Activated T-cell treated with anti-CD3 and anti-CD28 coated beads, Interleukin-2, amount 50 U/mL, for 4 hours (primary cell): ENCODE measurements at regions not wholly inside any gene's neighbourhood (a gene's known extent, or its start where the extent isn't known, plus 50 kb on each side); places are given as distances from the start of the nearest gene placed in this dataset.
A peak's percentile ranks its signal among the peaks of the same experiment; 100 is the strongest.

ENCODE experiments used
- ATAC-seq, 2 donors: fragments of 200-7000 bp; cut with Tn5 transposase; one replicate each; pipeline ENCODE4 v1.10.0; 2021
- DNase-seq: peaks from one replicate; pipeline ENCODE4 v3.0.0-alpha.2; 2020
- H3K27me3 Mint-ChIP-seq: one replicate; pipeline ENCODE4 v1.8.0; 2021; ENCODE audit warnings: low read depth, mixed read lengths
- H3K36me3 Mint-ChIP-seq: one replicate; pipeline ENCODE4 v1.8.0; 2022; ENCODE audit warnings: mixed read lengths; ENCODE audit not compliant: insufficient read depth
- H3K4me1 Mint-ChIP-seq: one replicate; pipeline ENCODE4 v1.8.0; 2021; ENCODE audit warnings: low read depth, mixed read lengths
- H3K4me3 Mint-ChIP-seq: one replicate; pipeline ENCODE4 v1.8.0; 2021; ENCODE audit warnings: mild to moderate bottlenecking, moderate library complexity, mixed read lengths
- H3K9me3 Mint-ChIP-seq: one replicate; pipeline ENCODE4 v1.8.0; 2021; ENCODE audit warnings: mixed read lengths

- no peak for ATAC-seq
- Mint-ChIP-seq H3K36me3 (no peaks in the 10 kb centered on the region), H3K9me3 (no peaks in the 10 kb centered on the region), H3K4me1 (no peaks in the 10 kb centered on the region), H3K27me3 (peaks cover 19% of the 10 kb centered on the region), H3K4me3 (no peak overlapping the region)
- DNase-seq = no peak
Measured at GRCh38 chr10:8752146-8752843, 697.8 kb downstream of the GATA3 start.

DNA sequence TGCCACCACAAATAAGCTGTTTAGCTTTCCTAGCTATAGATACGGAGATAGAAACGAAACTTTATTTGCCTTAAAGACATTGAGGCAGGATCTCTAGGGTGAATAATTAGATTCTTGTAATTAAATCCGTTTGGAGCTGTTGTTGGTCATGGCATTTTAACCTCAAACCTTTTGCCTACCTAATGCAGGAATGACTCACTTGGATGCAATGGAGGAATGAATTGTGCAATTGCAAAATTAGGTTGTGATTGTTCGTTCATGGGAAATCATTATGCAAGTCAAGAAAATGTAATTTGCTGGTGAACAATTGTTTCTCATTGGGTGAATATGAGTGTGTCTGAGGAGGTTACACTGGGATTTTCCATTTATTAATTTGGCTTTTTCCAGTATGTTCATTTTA lies 703.5 kb downstream of the GATA3 start:
- H3K36me3 Mint-ChIP-seq = no peaks in the 10 kb centered on the region

GRCh38 chr10:8766899-8767298 lies 712.4 kb downstream of the GATA3 start:
- H3K4me1 Mint-ChIP-seq = peaks cover 2% of the 10 kb centered on the region
- no peak overlapping the region for H3K4me3 Mint-ChIP-seq
- no peaks in the 10 kb centered on the region for H3K27me3 Mint-ChIP-seq
- H3K36me3 Mint-ChIP-seq = no peaks in the 10 kb centered on the region
- DNase-seq (no peak), ATAC-seq (no peak)
- H3K9me3 Mint-ChIP-seq = no peaks in the 10 kb centered on the region

More for the DNA sequence above, 703.5 kb downstream of the GATA3 start:
- DNase-seq = no peak
- Mint-ChIP-seq H3K4me1 (no peaks in the 10 kb centered on the region), H3K4me3 (no peak overlapping the region), H3K9me3 (no peaks in the 10 kb centered on the region), H3K27me3 (peaks cover 13% of the 10 kb centered on the region)
- no peak for ATAC-seq

GRCh38 chr10:8767591-8767990 lies 713.1 kb downstream of the GATA3 start:
- Mint-ChIP-seq H3K36me3 (no peaks in the 10 kb centered on the region), H3K4me3 (no peak overlapping the region), H3K4me1 (peaks cover 2% of the 10 kb centered on the region), H3K9me3 (no peaks in the 10 kb centered on the region), H3K27me3 (no peaks in the 10 kb centered on the region)
- DNase-seq (no peak), ATAC-seq (no peak)

DNA sequence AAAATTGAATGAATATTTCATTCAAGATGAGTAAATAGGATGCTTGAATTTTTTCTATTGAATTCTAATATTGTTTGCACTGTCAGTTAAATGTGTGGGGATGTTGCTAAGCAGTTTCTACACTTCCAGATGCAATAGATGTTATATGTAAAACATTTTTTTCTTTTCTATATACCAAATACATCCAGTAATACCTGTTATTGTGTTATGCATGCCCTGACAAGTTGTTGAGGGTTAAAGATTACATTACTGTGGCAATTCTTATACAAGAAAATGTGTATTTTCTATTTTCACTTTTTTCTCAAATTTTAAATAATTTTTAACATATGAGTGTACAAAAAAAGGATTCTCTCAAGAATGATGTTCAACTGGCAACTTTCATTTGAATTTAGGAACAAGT lies 713.9 kb downstream of the GATA3 start:
- H3K27me3 Mint-ChIP-seq = no peaks in the 10 kb centered on the region
- H3K9me3 Mint-ChIP-seq = no peaks in the 10 kb centered on the region
- peaks cover 2% of the 10 kb centered on the region for H3K4me1 Mint-ChIP-seq
- no peak overlapping the region for H3K4me3 Mint-ChIP-seq
- DNase-seq (no peak), ATAC-seq (no peak)
- H3K36me3 Mint-ChIP-seq = no peaks in the 10 kb centered on the region

GRCh38 chr10:8768852-8769251 lies 714.4 kb downstream of the GATA3 start:
- peaks cover 2% of the 10 kb centered on the region for H3K4me1 Mint-ChIP-seq
- no peak overlapping the region for H3K4me3 Mint-ChIP-seq
- no peak for DNase-seq
- no peaks in the 10 kb centered on the region for H3K9me3 Mint-ChIP-seq
- no peaks in the 10 kb centered on the region for H3K27me3 Mint-ChIP-seq
- H3K36me3 Mint-ChIP-seq = no peaks in the 10 kb centered on the region
- no peak for ATAC-seq

- no peaks in the 10 kb centered on the region for H3K9me3 Mint-ChIP-seq
- peaks cover 23% of the 10 kb centered on the region for H3K4me1 Mint-ChIP-seq
- H3K36me3 Mint-ChIP-seq = no peaks in the 10 kb centered on the region
- no peak overlapping the region for H3K4me3 Mint-ChIP-seq
- ATAC-seq = no peak
- no peak for DNase-seq
- H3K27me3 Mint-ChIP-seq = no peaks in the 10 kb centered on the region
Measured at GRCh38 chr10:8776926-8777622, 722.6 kb downstream of the GATA3 start.

DNA sequence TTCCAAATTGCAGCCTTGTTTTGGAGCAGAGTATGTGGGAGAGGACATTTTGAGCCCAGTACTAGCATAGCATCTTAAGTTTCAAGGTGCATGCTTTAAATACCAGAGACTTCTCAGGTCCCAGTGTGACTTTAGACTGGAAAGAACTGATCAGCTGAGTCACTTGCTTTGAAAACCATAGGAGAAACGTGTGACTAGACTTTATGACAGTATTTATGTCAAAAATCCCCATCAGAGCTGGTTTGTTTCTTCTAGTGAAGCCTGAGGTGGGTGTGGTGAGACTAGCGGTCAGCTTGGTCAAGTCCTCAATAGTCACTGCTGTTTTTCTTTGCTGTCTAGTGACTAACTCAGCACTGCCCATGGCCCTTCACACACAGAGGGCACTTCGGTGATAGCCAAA lies 724.2 kb downstream of the GATA3 start:
- Mint-ChIP-seq H3K9me3 (no peaks in the 10 kb centered on the region), H3K4me1 (peaks cover 23% of the 10 kb centered on the region), H3K27me3 (peaks cover 5% of the 10 kb centered on the region), H3K36me3 (no peaks in the 10 kb centered on the region), H3K4me3 (no peak overlapping the region)
- ATAC-seq (peak; percentile 48 to 51), DNase-seq (no peak)

- Mint-ChIP-seq H3K36me3 (no peaks in the 10 kb centered on the region), H3K4me1 (no peaks in the 10 kb centered on the region), H3K9me3 (peaks cover 15% of the 10 kb centered on the region), H3K27me3 (peaks cover 5% of the 10 kb centered on the region), H3K4me3 (no peak overlapping the region)
- DNase-seq = no peak
- ATAC-seq = no peak
Measured at GRCh38 chr10:8787649-8788048, 733.2 kb downstream of the GATA3 start.

- no peak for ATAC-seq
- DNase-seq = no peak
- peaks cover 18% of the 10 kb centered on the region for H3K9me3 Mint-ChIP-seq
- no peaks in the 10 kb centered on the region for H3K36me3 Mint-ChIP-seq
- H3K4me3 Mint-ChIP-seq = no peak overlapping the region
- H3K4me1 Mint-ChIP-seq = peaks cover 10% of the 10 kb centered on the region
- no peaks in the 10 kb centered on the region for H3K27me3 Mint-ChIP-seq
Measured at GRCh38 chr10:8790390-8790789, 735.9 kb downstream of the GATA3 start.

- DNase-seq (no peak), ATAC-seq (peak; percentile 56 to 75)
- Mint-ChIP-seq H3K36me3 (no peaks in the 10 kb centered on the region), H3K9me3 (peaks cover 3% of the 10 kb centered on the region), H3K4me3 (no peak overlapping the region), H3K27me3 (no peaks in the 10 kb centered on the region), H3K4me1 (peaks cover 10% of the 10 kb centered on the region)
Measured at GRCh38 chr10:8794860-8795259, 740.4 kb downstream of the GATA3 start.

DNA sequence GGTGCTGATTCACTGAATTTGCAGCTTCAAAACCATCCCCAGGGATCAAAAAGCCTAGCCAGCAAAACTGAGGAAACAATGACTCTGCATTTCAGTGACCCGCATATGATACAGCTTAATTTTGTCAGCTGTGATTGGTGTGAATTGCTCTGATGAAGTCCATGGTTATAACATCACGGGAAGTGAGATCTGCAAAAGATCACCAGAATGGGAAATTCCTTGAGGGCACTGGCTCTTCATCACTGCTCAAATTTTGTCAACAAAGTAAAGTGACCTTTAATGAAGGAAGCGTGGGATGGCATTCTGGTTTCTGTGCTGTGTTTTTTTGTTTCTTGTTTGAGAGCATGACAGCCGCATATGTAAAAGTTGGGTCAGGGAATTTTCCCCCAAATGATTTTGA lies 745.9 kb downstream of the GATA3 start:
- Mint-ChIP-seq H3K36me3 (no peaks in the 10 kb centered on the region), H3K27me3 (peaks cover 3% of the 10 kb centered on the region), H3K4me1 (peaks cover 4% of the 10 kb centered on the region), H3K4me3 (no peak overlapping the region), H3K9me3 (no peaks in the 10 kb centered on the region)
- ATAC-seq (peak; percentile 70 to 81), DNase-seq (no peak)

- no peak for ATAC-seq
- peaks cover 4% of the 10 kb centered on the region for H3K4me1 Mint-ChIP-seq
Measured at GRCh38 chr10:8803992-8804391, 749.5 kb downstream of the GATA3 start.

DNA sequence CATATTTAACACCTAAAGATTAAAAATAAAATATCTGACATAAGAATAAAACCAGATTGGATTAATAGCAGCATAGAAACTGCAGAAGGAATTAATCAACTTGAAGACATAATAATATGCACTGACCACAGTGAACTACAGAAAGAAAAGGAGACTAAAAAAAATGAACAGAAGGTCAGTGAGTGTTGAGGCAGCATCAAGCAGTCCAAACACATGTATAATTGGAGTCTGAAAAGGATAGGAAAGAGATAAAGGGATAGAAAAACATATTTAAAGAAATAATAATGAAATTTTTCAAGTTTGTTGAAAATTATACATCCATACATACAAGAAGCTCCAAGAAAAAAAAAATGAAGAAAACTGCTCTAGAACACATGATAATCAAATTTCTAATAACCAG lies 756.2 kb downstream of the GATA3 start:
- H3K27me3 Mint-ChIP-seq = peaks cover 6% of the 10 kb centered on the region
- no peak for ATAC-seq

More at GRCh38 chr10:8803992-8804391, 749.5 kb downstream of the GATA3 start:
- Mint-ChIP-seq H3K27me3 (peaks cover 3% of the 10 kb centered on the region), H3K9me3 (peaks cover 5% of the 10 kb centered on the region), H3K4me3 (no peak overlapping the region), H3K36me3 (no peaks in the 10 kb centered on the region)
- no peak for DNase-seq

GRCh38 chr10:8811201-8811600 lies 756.7 kb downstream of the GATA3 start:
- peaks cover 13% of the 10 kb centered on the region for H3K9me3 Mint-ChIP-seq
- H3K4me1 Mint-ChIP-seq = no peaks in the 10 kb centered on the region
- ATAC-seq = no peak
- no peak overlapping the region for H3K4me3 Mint-ChIP-seq
- H3K27me3 Mint-ChIP-seq = peaks cover 6% of the 10 kb centered on the region
- H3K36me3 Mint-ChIP-seq = no peaks in the 10 kb centered on the region
- no peak for DNase-seq

More for the DNA sequence above, 756.2 kb downstream of the GATA3 start:
- Mint-ChIP-seq H3K9me3 (peaks cover 13% of the 10 kb centered on the region), H3K4me3 (no peak overlapping the region), H3K36me3 (no peaks in the 10 kb centered on the region), H3K4me1 (no peaks in the 10 kb centered on the region)
- no peak for DNase-seq
